GM19025 (cell line): ENCODE measurements at regions not wholly inside any gene's neighbourhood (a gene's known extent, or its start where the extent isn't known, plus 50 kb on each side); places are given as distances from the start of the nearest gene placed in this dataset.

ENCODE experiments used
- ATAC-seq: cut with Tn5 transposase; IDR thresholded peaks from one replicate; pipeline ENCODE4 v1.9.1; 2021; ENCODE audit warnings: mild to moderate bottlenecking, low read depth, moderate library complexity; ENCODE audit not compliant: unreplicated experiment

DNA sequence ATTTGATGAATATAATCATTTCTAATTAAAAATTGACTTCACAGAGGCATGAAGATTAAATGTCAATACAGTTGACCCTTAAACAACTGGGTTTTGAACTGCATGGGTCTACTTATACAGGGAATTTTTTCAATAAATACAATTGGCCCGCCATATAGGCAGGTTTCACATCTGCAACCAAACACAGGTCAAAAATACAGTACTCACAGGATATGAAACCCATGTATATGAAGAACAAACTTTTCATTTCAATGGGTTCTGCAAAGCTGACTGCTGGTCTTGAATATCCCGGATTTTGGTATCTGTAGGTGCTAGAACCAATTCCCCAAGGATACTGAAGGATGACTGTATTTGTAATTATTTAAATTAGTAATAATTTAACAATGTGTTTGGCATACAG is 555.6 kb downstream of the EPHA4 start:
- no peak for ATAC-seq

GRCh38 chr2:221018262-221018661 is 553.8 kb downstream of the EPHA4 start:
- ATAC-seq, result no peak

DNA sequence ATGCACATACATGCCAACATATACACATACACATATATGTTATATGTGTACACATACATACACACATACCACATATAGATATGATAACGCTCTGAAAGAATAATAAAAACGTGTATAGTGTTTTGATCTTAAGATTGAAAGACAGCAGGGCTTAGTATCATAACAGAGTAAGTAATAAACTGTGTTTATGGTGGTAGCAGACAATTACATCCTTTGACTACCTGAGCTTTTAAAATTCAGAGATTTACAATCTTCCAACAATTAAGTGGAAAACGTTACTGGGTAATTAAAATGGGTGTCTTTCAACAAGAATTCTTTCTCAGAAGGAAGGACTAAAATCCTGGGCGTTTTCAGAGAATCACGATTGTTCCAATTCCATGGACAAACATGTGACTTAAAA is 552.4 kb downstream of the EPHA4 start:
- ATAC-seq, result no peak

- ATAC-seq, result no peak
These were observed 549.5 kb downstream of the EPHA4 start for GRCh38 chr2:221022554-221022953.

DNA sequence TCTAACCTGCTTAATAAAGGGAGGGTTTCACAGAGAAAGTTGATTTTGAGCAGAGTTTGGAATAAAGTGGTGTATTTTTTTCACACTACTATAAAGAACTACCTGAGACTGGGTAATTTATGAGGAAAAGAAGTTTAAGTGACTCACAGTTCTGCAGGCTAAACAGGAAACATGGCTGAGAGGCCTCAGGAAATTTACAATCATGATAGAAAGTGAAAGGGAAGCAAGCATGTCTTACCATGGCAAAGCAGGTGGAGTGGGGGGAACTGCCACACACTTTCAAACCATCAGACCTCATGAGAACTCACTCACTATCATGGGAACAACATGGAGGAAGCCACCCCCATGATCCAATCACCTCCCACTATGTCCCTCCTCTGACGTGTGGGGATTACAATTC is 546.7 kb downstream of the EPHA4 start:
- ATAC-seq, result no peak

DNA sequence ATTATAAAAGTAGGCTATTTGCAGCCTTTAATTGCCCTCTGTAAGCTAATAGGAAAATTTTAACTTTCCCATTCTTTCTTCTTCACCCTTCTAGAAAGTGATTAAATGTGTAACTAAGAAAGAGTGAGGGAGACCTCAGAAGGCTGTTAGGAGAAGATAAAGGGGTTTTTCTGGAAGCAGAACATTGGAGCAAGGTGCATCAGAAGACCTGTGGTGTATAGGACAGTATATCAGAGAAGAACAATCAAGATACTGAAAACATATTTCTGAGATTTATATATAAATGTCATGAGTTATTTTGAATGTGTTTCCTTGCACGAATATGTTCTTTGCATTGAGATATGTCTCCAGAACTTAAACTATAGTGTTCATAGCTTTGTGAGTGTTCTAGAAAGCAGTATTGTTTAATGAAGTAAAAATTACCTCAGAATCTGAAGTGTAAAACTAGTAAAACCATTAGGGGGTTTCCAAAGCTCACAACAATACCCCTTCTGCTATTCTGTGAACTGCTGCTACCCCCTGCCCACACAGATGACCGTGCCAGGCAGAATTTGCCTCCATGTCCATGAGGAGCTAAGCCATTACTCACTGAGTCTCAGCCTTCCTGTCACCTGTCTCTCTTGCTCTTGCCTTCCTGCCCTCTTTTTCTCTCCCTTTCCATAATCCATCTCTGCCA is 537.9 kb downstream of the EPHA4 start:
- ATAC-seq, result no peak

- ATAC-seq, result no peak
These were observed 537.1 kb downstream of the EPHA4 start for GRCh38 chr2:221034973-221035372.

GRCh38 chr2:221042926-221043325 is 529.2 kb downstream of the EPHA4 start:
- ATAC-seq, result no peak

DNA sequence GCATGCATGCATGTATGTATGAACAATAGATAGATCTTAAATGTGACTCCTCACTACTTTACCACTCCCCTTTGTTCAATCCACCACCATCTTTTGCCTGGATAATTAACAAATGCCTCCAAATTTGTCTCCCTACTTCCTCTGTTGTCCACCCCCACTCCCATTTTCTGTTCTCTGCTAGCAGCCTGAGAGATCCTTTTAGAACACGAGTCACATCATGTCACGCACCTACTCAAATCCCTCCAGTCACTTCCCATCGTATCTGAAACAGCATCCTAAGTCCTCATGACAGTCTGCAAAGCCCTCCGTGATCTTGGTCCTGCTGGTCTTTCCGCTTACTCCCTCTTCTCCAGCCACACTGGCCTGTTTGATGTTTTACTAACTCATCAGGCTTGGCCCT is 527.3 kb downstream of the EPHA4 start:
- no peak for ATAC-seq

GRCh38 chr2:221050020-221050795 is 521.9 kb downstream of the EPHA4 start:
- ATAC-seq, result peak; percentile 82

- no peak for ATAC-seq
These were observed 520.9 kb downstream of the EPHA4 start for GRCh38 chr2:221051162-221051561.

GRCh38 chr2:221060376-221060775 is 511.7 kb downstream of the EPHA4 start:
- ATAC-seq, result no peak

DNA sequence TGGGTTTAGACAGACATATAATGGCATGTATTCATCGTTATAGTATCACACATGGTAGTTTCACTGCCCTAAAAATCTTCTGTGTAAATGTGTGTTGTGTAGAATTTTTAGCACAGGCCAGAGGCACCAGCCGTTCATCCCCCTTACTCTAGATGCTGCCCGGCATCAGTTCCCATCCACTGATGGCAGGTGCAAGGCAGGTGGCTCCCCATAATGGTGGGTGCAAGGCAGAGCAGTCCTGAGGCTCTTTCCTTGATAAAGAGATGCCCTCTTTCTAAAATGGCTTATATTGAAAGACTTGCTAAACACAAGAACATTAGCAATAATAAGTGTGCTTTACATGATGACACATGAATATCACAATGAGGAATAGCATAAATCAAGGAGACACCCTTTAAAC is 508.5 kb downstream of the EPHA4 start:
- no peak for ATAC-seq

GRCh38 chr2:221064058-221064854 is 507.8 kb downstream of the EPHA4 start:
- ATAC-seq, result no peak

- no peak for ATAC-seq
These were observed 507.2 kb downstream of the EPHA4 start for GRCh38 chr2:221064880-221065279.

DNA sequence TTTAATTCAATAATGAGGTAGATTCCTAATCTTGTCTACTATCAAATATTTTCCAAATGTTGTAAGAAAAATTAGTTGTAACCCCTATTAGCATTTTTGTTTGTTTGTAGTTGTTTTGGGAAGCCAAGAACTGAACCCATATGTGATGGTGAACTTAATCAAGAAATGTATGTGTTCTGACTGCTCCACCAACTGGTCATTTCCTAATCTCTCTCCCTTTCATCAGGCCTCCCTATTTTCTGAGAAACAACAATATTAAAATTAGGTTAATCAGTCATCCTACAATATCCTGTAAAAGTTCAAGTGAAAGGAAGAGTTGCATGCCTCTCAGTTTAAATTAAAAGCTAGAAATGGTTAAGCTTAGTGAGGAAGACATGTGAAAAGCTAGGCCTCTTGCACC is 504.0 kb downstream of the EPHA4 start:
- ATAC-seq, result no peak

GRCh38 chr2:221070106-221070505 is 502.0 kb downstream of the EPHA4 start:
- ATAC-seq, result no peak

DNA sequence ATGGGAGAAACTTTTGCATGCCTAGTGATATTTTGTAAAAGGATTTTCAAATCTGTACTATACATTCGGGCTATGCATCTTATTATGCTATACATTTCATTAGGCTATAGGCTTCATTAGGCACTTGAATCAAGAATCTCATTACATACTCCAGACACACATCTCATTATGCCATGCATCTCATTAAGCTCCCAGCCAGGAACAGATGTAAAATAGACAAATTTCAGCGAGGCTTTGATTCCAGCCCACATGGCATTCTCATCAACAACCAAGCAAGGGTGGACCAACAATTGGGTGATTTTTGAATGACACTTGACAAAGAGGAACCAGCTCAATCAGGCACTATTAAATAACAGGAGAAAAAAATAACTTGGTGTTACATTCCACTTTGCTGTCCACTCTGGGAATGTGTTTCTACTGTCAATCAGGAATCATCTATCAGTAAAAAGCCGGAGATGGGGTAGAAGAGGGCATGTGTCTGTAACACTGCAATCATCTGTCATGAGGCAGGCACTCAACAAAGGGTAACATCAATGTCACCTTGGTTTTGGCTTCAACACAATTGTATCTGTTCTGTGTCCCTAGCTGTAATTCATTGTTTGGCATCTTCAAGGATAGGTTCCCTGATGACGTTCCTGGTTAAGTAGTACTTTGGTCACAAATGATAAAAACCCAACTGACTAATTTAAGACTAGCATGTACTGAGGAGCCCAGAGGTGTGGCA is 498.6 kb downstream of the EPHA4 start:
- no peak for ATAC-seq

DNA sequence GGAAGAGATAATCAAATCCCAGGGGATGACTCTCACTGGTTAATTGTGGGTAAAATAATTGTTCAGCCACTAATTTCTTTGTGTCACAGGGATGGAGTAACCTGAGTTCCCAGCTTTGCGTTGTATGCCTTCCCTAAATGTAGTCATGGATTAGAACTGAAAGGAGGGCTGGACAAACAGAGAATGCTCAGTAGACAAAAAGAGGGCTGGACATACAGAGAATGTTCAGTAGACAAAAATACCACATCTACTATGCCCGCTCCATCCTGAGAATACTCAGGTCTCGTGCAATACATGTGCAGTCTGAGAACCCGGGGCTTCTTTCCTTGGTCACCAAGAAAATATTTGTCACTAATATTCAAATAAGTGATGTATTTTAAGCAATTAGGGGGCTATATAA is 497.9 kb downstream of the EPHA4 start:
- ATAC-seq, result no peak

DNA sequence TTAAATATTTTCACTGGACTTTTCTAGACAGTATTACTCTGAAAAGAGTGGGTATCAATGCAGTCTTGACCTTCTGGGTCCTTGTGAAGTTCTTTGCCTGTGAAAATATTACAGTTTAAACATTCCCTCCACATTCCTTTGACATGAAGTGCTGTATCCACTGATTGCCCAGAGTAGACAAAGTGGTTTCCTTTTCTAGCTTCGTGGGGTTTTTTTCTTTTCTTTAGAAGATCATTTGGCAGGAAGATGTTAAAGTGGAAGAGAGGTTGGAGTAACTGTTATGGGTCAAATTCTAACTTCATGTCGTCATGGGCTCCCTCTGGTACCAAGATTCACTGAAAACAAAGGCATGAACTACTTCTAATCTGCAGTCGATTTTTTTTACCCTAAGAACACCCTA is 496.9 kb downstream of the EPHA4 start:
- no peak for ATAC-seq

DNA sequence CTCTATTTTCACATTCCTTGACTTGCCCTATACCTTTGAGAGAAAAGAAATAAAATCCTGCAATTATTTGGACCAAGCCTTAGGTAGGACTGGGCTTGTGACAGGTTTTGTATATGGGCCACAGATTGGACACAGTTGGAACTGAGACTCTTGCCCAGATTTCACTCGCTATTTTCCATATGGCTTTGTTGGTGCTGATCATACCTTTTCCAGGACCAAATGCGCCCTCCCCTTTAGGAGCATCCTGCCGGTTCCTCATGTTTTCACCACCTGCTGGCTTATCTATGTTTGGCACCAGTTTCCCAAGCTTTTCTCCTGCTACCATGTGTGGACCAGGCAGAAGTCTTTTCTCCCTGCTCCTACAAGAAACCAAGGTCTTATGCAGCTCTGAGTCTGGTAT is 494.9 kb downstream of the EPHA4 start:
- no peak for ATAC-seq
